ENCODE measurements at regions not wholly inside any gene's neighbourhood (a gene's known extent, or its start where the extent isn't known, plus 50 kb on each side); places are given as distances from the start of the nearest gene placed in this dataset.

- TF ChIP-seq CBX3 (IDR thresholded peaks at IDR 0.05; ENCODE audit: low read depth), result no peak
- BruUV-seq (replicated peaks), result no TSS peak
Observed at GRCh38 chr3:168540726-168541125, 445.0 kb upstream of the GOLIM4 start.

GRCh38 chr3:168539909-168540308, 444.2 kb upstream of the GOLIM4 start:
- no peak overlapping the region for H3K4me3 ChIP-seq (replicated peaks in 1 of 2; ENCODE audit: low read depth in 1 of 2, low read length in 2 of 2)
- no peak overlapping the region for H3K27ac ChIP-seq (ENCODE audit: low read depth, low read length)
- H3K79me2 ChIP-seq (ENCODE audit: insufficient read depth, low read length), result no peaks in the 10 kb centered on the region
- H3K9me3 ChIP-seq (ENCODE audit: control insufficient read depth in 1 of 2, insufficient read depth in 1 of 2, low read depth in 1 of 2, low read length in 2 of 2), result no peaks in the 10 kb centered on the region
- no peaks in the 10 kb centered on the region for H3K36me3 ChIP-seq (ENCODE audit: control insufficient read depth in 1 of 2, insufficient read depth in 2 of 2, low read length in 2 of 2)
- POLR2A ChIA-PET, result no interaction called here
- no peak overlapping the region for H3K9ac ChIP-seq (ENCODE audit: low read length)
- no peak overlapping the region for H2AFZ ChIP-seq (ENCODE audit: low read depth, low read length, poor library complexity, severe bottlenecking)
- intact Hi-C loops (cut with micrococcal nuclease), result loop anchor here (10.0 kb wide), 1 partner anchor 325 kb away; no protein-coding TSS in a partner anchor
- H3K4me2 ChIP-seq (ENCODE audit: low read length), result no peak overlapping the region
- no peaks in the 10 kb centered on the region for H3K9me2 ChIP-seq (ENCODE audit: insufficient read depth)
- H4K20me1 ChIP-seq (ENCODE audit: insufficient read depth), result no peaks in the 10 kb centered on the region; the same call in 1 of the 2 replicates
- no peak for DNase-seq (ENCODE audit: low read depth, low spot score)
- TF ChIP-seq SIN3A (IDR thresholded peaks at IDR 0.05; ENCODE audit: low read depth) (no peak), MAX (IDR thresholded peaks at IDR 0.05) (no peak), ZNF274 (IDR thresholded peaks at IDR 0.05; ENCODE audit: low read depth, low read length) (no peak), ZFX (IDR thresholded peaks at IDR 0.05) (no peak), EGR1 (IDR thresholded peaks at IDR 0.05; ENCODE audit: low read depth) (no peak), RAD21 (IDR thresholded peaks at IDR 0.05; ENCODE audit: low read depth) (no peak), CEBPB (IDR thresholded peaks at IDR 0.05; ENCODE audit: low read depth) (no peak), CTCF (IDR thresholded peaks at IDR 0.05 in 2 of 3, conservative IDR thresholded peaks at IDR 0.05 in 1 of 3; ENCODE audit: borderline replicate concordance in 1 of 3, insufficient read depth in 1 of 3, low read depth in 2 of 3, low read length in 2 of 3) (no peak), SRF (IDR thresholded peaks at IDR 0.05; ENCODE audit: low read depth) (no peak), REST (IDR thresholded peaks at IDR 0.05; ENCODE audit: low read depth) (no peak), ATF3 (IDR thresholded peaks at IDR 0.05) (no peak), YY1 (IDR thresholded peaks at IDR 0.05; ENCODE audit: extremely low read depth, insufficient replicate concordance, low read depth, low read length) (no peak), JUND (IDR thresholded peaks at IDR 0.05) (no peak), SP1 (IDR thresholded peaks at IDR 0.05; ENCODE audit: low read depth) (no peak), TCF7L2 (IDR thresholded peaks at IDR 0.05; ENCODE audit: borderline replicate concordance, extremely low read depth, insufficient read depth, insufficient read length) (no peak)
- H3K4me1 ChIP-seq (ENCODE audit: control insufficient read depth in 1 of 2, insufficient read depth in 2 of 2, low read length in 2 of 2), result no peaks in the 10 kb centered on the region
- CTCF ChIA-PET, result no interaction called here
- no TSS peak for BruUV-seq (replicated peaks)
- ATAC-seq, result no peak
- RAD21 ChIA-PET (ENCODE audit: low non-redundant PET in 1 of 2, low total read pairs in 2 of 2, uncharacterized antibody in 2 of 2, unreplicated experiment in 2 of 2), result no interaction called here
- H3K27me3 ChIP-seq (ENCODE audit: insufficient read depth, low read length), result peaks cover 10% of the 10 kb centered on the region; the same call in 1 of the 2 replicates

More at GRCh38 chr3:168540726-168541125, 445.0 kb upstream of the GOLIM4 start:
- H2AFZ ChIP-seq (ENCODE audit: low read depth, low read length, poor library complexity, severe bottlenecking), result no peak overlapping the region
- intact Hi-C loops (cut with micrococcal nuclease), result loop anchor here (10.0 kb wide), 1 partner anchor 326 kb away; no protein-coding TSS in a partner anchor
- CTCF ChIA-PET, result no interaction called here
- H3K4me3 ChIP-seq (replicated peaks in 1 of 2; ENCODE audit: low read depth in 1 of 2, low read length in 2 of 2), result no peak overlapping the region
- no peaks in the 10 kb centered on the region for H3K9me2 ChIP-seq (ENCODE audit: insufficient read depth)
- no peak for DNase-seq (ENCODE audit: low read depth, low spot score)
- RAD21 ChIA-PET (ENCODE audit: low non-redundant PET in 1 of 2, low total read pairs in 2 of 2, uncharacterized antibody in 2 of 2, unreplicated experiment in 2 of 2), result no interaction called here
- H3K36me3 ChIP-seq (ENCODE audit: control insufficient read depth in 1 of 2, insufficient read depth in 2 of 2, low read length in 2 of 2), result no peaks in the 10 kb centered on the region
- H3K27me3 ChIP-seq (ENCODE audit: insufficient read depth, low read length), result peaks cover 8% of the 10 kb centered on the region; the same call in 1 of the 2 replicates
- no peaks in the 10 kb centered on the region for H3K4me1 ChIP-seq (ENCODE audit: control insufficient read depth in 1 of 2, insufficient read depth in 2 of 2, low read length in 2 of 2)
- POLR2A ChIA-PET, result no interaction called here
- H3K79me2 ChIP-seq (ENCODE audit: insufficient read depth, low read length), result no peaks in the 10 kb centered on the region
- H3K4me2 ChIP-seq (ENCODE audit: low read length), result no peak overlapping the region
- no peak overlapping the region for H3K9ac ChIP-seq (ENCODE audit: low read length)
- H3K9me3 ChIP-seq (ENCODE audit: control insufficient read depth in 1 of 2, insufficient read depth in 1 of 2, low read depth in 1 of 2, low read length in 2 of 2), result no peaks in the 10 kb centered on the region
- no peak for ATAC-seq
- H4K20me1 ChIP-seq (ENCODE audit: insufficient read depth), result no peaks in the 10 kb centered on the region; the same call in 1 of the 2 replicates
- H3K27ac ChIP-seq (ENCODE audit: low read depth, low read length), result no peak overlapping the region
